T-cell (primary cell): ENCODE measurements at regions not wholly inside any gene's neighbourhood (a gene's known extent, or its start where the extent isn't known, plus 50 kb on each side); places are given as distances from the start of the nearest gene placed in this dataset.
"Not testable (repeated sequence)": the region's sequence is repeated elsewhere in the genome, so short reads cannot be mapped to it uniquely, and the experiment has no call there.

Experiments used
- ATAC-seq, 4 experiments: fragments of 200-7000 bp in 3 of 4; fragments of 150-1000 bp in 1 of 4; cut with Tn5 transposase; replicated peaks in 1 of 4; 1 replicate in 3 of 4; 2 replicates in 1 of 4; pipeline ENCODE4 v1.10.0; 2021; ENCODE audit warnings: moderate library complexity in 3 of 4, mild to moderate bottlenecking in 2 of 4, moderate number of reproducible peaks in 1 of 4
- CTCF ChIA-PET, 2 donors: fragments of 300-600 bp; sonication (Branson Sonifier 250); formaldehyde crosslinking; loops; one replicate each; lab custom pipeline; 2022; ENCODE audit warnings: antibody characterized with exemption in 2 of 2; lab: Charles Lee
- POLR2A ChIA-PET, 2 donors: fragments of 300-600 bp; sonication (Branson Sonifier 250); formaldehyde crosslinking; loops; one replicate each; lab custom pipeline; 2022; ENCODE audit warnings: antibody characterized with exemption in 2 of 2; lab: Charles Lee
- DNase-seq, 35 experiments: peaks; one replicate each; pipeline versions ENCODE4 v3.0.0 to v3.0.0-alpha.2; 2013 to 2023
- H3K27ac ChIP-seq: one replicate; pipeline ENCODE4 v1.5.1; 2013; ENCODE audit warnings: low read length
- H3K27me3 ChIP-seq, 2 experiments: replicated peaks in 1 of 2; 1 replicate in 1 of 2; 2 replicates in 1 of 2; pipeline versions ENCODE4 v1.6.1 to v1.7.0; 2013; ENCODE audit warnings: low read length in 1 of 2, mixed read lengths in 1 of 2; ENCODE audit not compliant: control insufficient read depth in 2 of 2, insufficient read depth in 2 of 2; ENCODE audit errors: extremely low read depth in 1 of 2
- H3K36me3 ChIP-seq, 2 donors: 1 replicate in 1 of 2; 2 replicates in 1 of 2; pipeline versions ENCODE4 v1.6.1 to v1.7.0; 2013; ENCODE audit warnings: low read length in 1 of 2; ENCODE audit not compliant: control insufficient read depth in 2 of 2, insufficient read depth in 1 of 2; ENCODE audit errors: extremely low read depth in 1 of 2
- H3K4me1 ChIP-seq, 2 experiments: 1 replicate in 1 of 2; 2 replicates in 1 of 2; pipeline versions ENCODE4 v1.6.1 to v1.7.0; 2013; ENCODE audit warnings: low read length in 2 of 2, mixed read lengths in 1 of 2; ENCODE audit not compliant: insufficient read depth in 2 of 2, control insufficient read depth in 1 of 2; ENCODE audit errors: extremely low read depth in 1 of 2
- H3K4me3 ChIP-seq, 2 donors: 1 replicate in 1 of 2; 2 replicates in 1 of 2; pipeline versions ENCODE4 v1.5.1 to v1.7.0; 2013; ENCODE audit warnings: mild to moderate bottlenecking in 2 of 2, low read length in 1 of 2, moderate library complexity in 1 of 2; ENCODE audit not compliant: control insufficient read depth in 1 of 2; ENCODE audit errors: extremely low read depth in 1 of 2
- H3K9me3 ChIP-seq: 2 replicates; pipeline ENCODE4 v1.7.0; 2013
- H3K27ac Mint-ChIP-seq, 2 donors: one replicate each; pipeline ENCODE4 v1.8.0; 2020 to 2021; ENCODE audit warnings: mild to moderate bottlenecking in 2 of 2, mixed read lengths in 2 of 2
- H3K27me3 Mint-ChIP-seq, 2 donors: one replicate each; pipeline ENCODE4 v1.8.0; 2021 to 2022; ENCODE audit warnings: mixed read lengths in 2 of 2
- H3K36me3 Mint-ChIP-seq: one replicate; pipeline ENCODE4 v1.8.0; 2021; ENCODE audit warnings: mixed read lengths
- H3K4me1 Mint-ChIP-seq, 3 donors: one replicate each; pipeline ENCODE4 v1.8.0; 2020 to 2022; ENCODE audit warnings: mixed read lengths in 3 of 3, mild to moderate bottlenecking in 1 of 3
- H3K4me3 Mint-ChIP-seq, 3 donors: one replicate each; pipeline ENCODE4 v1.8.0; 2020 to 2022; ENCODE audit warnings: mild to moderate bottlenecking in 3 of 3, mixed read lengths in 3 of 3, moderate library complexity in 3 of 3
- H3K9me3 Mint-ChIP-seq, 3 donors: one replicate each; pipeline ENCODE4 v1.8.0; 2020 to 2022; ENCODE audit warnings: mixed read lengths in 3 of 3
- WGBS: methylation state at CpG from one replicate; pipeline ENCODE4 v1.1.5; 2013; ENCODE audit warnings: missing lambda C conversion rate; ENCODE audit not compliant: insufficient coverage; 5-methylcytosine and 5-hydroxymethylcytosine counted together

DNA sequence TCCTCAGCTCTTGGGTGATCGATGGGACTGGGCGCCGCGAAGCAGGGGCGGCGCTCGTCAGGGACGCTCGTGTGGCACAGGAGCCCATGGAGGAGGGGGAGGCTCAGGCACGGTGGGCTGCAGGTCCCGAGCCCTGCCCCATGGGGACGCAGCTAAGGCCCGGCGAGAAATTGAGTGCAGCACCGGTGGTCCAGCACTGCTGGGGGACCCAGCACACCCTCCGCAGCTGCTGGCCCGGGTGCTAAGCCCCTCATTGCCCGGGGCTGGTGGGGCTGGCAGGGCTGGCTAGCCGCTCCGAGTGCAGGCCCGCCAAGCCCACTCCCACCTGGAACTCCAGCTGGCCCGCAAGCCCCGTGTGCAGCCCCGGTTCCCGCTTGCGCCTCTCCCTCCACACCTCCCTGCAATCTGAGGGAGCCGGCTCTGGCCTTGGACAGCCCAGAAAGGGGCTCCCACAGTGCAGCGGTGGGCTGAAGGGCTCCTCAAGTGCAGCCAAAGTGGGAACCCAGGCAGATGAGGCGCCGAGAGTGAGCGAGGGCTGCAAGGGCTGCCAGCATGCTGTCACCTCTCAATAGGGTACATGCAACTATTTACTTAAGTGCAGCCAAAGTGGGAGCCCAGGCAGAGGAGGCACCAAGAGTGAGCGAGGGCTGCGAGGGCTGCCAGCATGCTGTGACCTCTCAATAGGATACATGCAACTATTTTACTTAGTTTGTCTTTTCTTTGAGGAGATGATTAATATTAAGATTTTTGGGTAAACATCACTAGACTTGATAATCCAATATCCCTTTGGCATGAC, 619.8 kb upstream of the IGFBP7 start:
- POLR2A ChIA-PET, H3K27ac Mint-ChIP-seq, H3K27me3 ChIP-seq, H3K4me3 ChIP-seq, H3K36me3 Mint-ChIP-seq, H3K36me3 ChIP-seq, H3K4me3 Mint-ChIP-seq, H3K9me3 Mint-ChIP-seq, H3K4me1 ChIP-seq, DNase-seq, H3K27ac ChIP-seq, ATAC-seq, H3K4me1 Mint-ChIP-seq, H3K27me3 Mint-ChIP-seq, CTCF ChIA-PET, H3K9me3 ChIP-seq: not testable (repeated sequence)
- WGBS = 83% methylated on average over 30 of the region's 33 CpGs

DNA sequence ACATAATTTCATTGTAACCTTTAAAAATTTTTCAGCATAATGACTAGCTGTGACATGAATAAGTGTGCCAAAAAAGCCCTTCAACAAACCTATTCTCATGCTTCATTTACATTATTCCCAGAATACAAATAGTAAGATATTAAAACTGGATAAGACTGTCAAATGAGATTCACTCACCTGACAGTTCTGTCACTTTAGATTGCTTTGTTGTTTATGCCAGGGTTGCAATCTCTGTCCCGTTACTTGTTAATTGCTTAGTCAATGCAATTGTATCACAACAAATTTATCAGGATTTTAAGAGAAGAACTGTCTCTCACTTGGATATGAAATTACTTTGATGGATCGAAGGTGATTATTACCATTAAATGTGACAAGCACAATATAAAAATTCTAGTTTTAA, 616.0 kb upstream of the IGFBP7 start:
- POLR2A ChIA-PET = no interaction called here
- DNase-seq (no peak), ATAC-seq (no peak)
- peaks cover 11 to 12% (median 12%) of the 10 kb centered on the region in 3 donors for H3K9me3 Mint-ChIP-seq
- no peaks in the 10 kb centered on the region for H3K27me3 Mint-ChIP-seq
- no peaks in the 10 kb centered on the region for H3K27me3 ChIP-seq
- no peak overlapping the region for H3K4me3 Mint-ChIP-seq
- no peaks in the 10 kb centered on the region for H3K9me3 ChIP-seq
- no peak overlapping the region for H3K27ac Mint-ChIP-seq
- H3K4me1 ChIP-seq = no peaks in the 10 kb centered on the region
- no peaks in the 10 kb centered on the region for H3K36me3 Mint-ChIP-seq
- H3K4me1 Mint-ChIP-seq = no peaks in the 10 kb centered on the region
- no peaks in the 10 kb centered on the region for H3K36me3 ChIP-seq
- no peak overlapping the region for H3K4me3 ChIP-seq
- no CpG with 5 or more reads among the region's 2 CpGs for whole genome bisulfite sequencing
- H3K27ac ChIP-seq = no peak overlapping the region
- CTCF ChIA-PET = no interaction called here

DNA sequence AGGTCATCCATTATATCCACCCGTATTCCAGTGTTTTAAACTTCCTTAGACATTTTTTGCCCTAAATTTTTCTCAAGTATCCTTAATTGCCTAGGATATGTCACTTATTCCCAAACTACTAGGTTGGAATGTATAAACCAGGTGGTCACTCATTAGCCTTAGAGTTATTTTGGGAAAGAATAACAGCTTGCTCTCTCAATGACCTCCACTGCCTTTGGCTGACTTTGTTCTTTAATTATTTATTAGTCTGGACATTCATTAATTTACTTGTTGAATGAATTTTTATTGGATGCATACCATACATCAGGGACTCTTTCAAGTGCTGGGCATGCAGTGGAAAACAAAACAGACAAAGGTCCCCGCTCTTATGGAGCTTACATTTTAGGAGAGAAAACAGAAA, 609.3 kb upstream of the IGFBP7 start:
- no CpG with 5 or more reads among the region's 2 CpGs for WGBS
- Mint-ChIP-seq H3K9me3 (peaks cover 11 to 24% (median 20%) of the 10 kb centered on the region in 3 donors), H3K36me3 (no peaks in the 10 kb centered on the region), H3K27me3 (no peaks in the 10 kb centered on the region), H3K4me1 (no peaks in the 10 kb centered on the region), H3K4me3 (no peak overlapping the region), H3K27ac (no peak overlapping the region)
- no peaks in the 10 kb centered on the region for H3K36me3 ChIP-seq
- H3K9me3 ChIP-seq = no peaks in the 10 kb centered on the region
- no peaks in the 10 kb centered on the region for H3K27me3 ChIP-seq
- no peak overlapping the region for H3K4me3 ChIP-seq
- DNase-seq = no peak
- no peaks in the 10 kb centered on the region for H3K4me1 ChIP-seq
- CTCF ChIA-PET = no interaction called here
- no peak for ATAC-seq
- no peak overlapping the region for H3K27ac ChIP-seq
- POLR2A ChIA-PET = interaction anchor here in 1 of 2 donors (0.6 kb wide), 1 partner anchor 13 kb away, joined by 5 read pairs; no protein-coding TSS in a partner anchor

DNA sequence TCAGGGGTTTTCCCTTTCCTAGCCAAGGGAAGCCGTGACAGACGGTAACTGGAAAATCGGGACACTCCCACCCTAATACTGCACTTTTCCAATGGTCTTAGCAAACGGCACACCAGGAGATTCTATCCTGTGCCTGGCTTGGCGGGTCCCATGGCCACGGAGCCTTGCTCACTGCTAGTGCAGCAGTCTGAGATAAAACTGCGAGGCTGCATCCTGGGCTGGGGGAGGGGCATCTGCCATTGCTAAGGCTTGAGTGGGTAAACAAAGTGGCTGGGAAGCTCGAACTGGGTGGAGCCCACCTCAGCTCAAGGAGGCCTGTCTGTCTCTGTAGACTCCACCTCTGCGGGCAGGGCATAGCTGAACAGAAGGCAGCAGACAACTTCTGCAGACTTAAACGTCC, 604.1 kb upstream of the IGFBP7 start:
- H3K27ac ChIP-seq, H3K4me3 ChIP-seq, H3K4me3 Mint-ChIP-seq, CTCF ChIA-PET, DNase-seq, H3K9me3 ChIP-seq, H3K36me3 Mint-ChIP-seq, H3K27me3 ChIP-seq, H3K4me1 Mint-ChIP-seq, H3K27me3 Mint-ChIP-seq, H3K36me3 ChIP-seq, H3K27ac Mint-ChIP-seq, POLR2A ChIA-PET, ATAC-seq, H3K4me1 ChIP-seq: not testable (repeated sequence)
- H3K9me3 Mint-ChIP-seq = peaks cover 5 to 31% (median 11%) of the 10 kb centered on the region in 3 donors
- 76% methylated on average over 7 of the region's 10 CpGs for WGBS

DNA sequence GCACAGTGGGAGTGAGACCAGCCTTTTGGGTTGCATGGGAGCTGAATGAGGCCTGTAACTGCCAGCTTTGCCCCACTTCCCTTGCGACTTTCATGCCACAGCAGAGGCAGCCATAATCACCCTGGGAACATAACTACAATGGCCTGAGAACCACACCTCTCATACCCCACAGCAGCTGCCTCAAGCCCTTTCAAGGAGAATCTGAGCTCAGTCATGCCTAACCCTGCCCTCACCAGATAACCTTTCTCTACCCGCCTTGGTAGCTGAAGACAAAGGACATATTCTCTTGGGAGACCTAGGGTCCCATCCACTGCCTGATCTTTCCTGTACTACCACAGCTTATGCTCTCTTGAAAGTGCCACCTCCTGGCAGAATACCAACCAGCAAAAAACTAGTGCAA, 599.9 kb upstream of the IGFBP7 start:
- Mint-ChIP-seq H3K9me3 (peaks cover 0 to 29% (median 11%) of the 10 kb centered on the region in 3 donors), H3K4me1 (no peaks in the 10 kb centered on the region), H3K27ac (no peak overlapping the region), H3K4me3 (no peak overlapping the region), H3K27me3 (no peaks in the 10 kb centered on the region), H3K36me3 (no peaks in the 10 kb centered on the region)
- no peak overlapping the region for H3K4me3 ChIP-seq
- ChIA-PET CTCF (no interaction called here), POLR2A (no interaction called here)
- H3K9me3 ChIP-seq = no peaks in the 10 kb centered on the region
- no peak for ATAC-seq
- DNase-seq = no peak
- no peaks in the 10 kb centered on the region for H3K36me3 ChIP-seq
- no peak overlapping the region for H3K27ac ChIP-seq
- no peaks in the 10 kb centered on the region for H3K4me1 ChIP-seq
- H3K27me3 ChIP-seq = no peaks in the 10 kb centered on the region
- 80% methylated on average over 1 of the region's 2 CpGs for WGBS

DNA sequence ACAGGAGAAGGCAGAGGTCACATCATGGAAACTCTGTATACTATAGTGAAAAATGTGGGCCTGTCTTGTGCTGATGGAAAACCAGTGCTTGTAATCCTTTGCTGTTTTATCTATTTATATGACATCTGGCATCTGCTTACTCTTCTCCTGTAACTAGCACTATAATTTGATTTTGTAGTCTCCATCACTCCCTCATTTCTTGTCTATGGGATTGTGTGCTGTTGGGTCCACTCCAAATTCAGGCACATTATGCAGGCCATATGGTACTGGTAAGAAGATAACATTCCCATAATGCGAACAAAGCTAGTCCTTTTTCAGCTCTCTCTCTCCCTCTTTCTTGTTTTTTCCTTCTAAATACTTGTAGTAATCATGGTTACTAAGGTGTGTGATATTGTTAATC, 581.2 kb upstream of the IGFBP7 start:
- Mint-ChIP-seq H3K4me1 (no peaks in the 10 kb centered on the region), H3K4me3 (no peak overlapping the region), H3K9me3 (peaks cover 0 to 18% (median 10%) of the 10 kb centered on the region in 3 donors), H3K36me3 (no peaks in the 10 kb centered on the region), H3K27me3 (no peaks in the 10 kb centered on the region), H3K27ac (no peak overlapping the region)
- H3K27ac ChIP-seq = no peak overlapping the region
- WGBS = no CpG with 5 or more reads among the region's 1 CpG
- CTCF ChIA-PET = no interaction called here
- no peak overlapping the region for H3K4me3 ChIP-seq
- no peaks in the 10 kb centered on the region for H3K27me3 ChIP-seq
- ATAC-seq = no peak
- POLR2A ChIA-PET = no interaction called here
- no peak for DNase-seq
- no peaks in the 10 kb centered on the region for H3K36me3 ChIP-seq
- H3K4me1 ChIP-seq = no peaks in the 10 kb centered on the region
- H3K9me3 ChIP-seq = no peaks in the 10 kb centered on the region
